ENCODE measurements at regions not wholly inside any gene's neighbourhood (a gene's known extent, or its start where the extent isn't known, plus 50 kb on each side); places are given as distances from the start of the nearest gene placed in this dataset.

GRCh38 chr10:78349911-78350663 is 316.4 kb downstream of the RPS24 start:
- TF ChIP-seq HDGF (IDR thresholded peaks at IDR 0.05; ENCODE audit: borderline replicate concordance) (no peak), PKNOX1 (IDR thresholded peaks at IDR 0.05) (no peak), L3MBTL2 (conservative IDR thresholded peaks at IDR 0.05) (no peak), NFRKB (IDR thresholded peaks at IDR 0.05) (no peak), TARDBP (IDR thresholded peaks at IDR 0.05) (no peak), SUZ12 (IDR thresholded peaks at IDR 0.05) (no peak), ZNF384 (IDR thresholded peaks at IDR 0.05) (no peak), FOXM1 (IDR thresholded peaks at IDR 0.05; ENCODE audit: borderline replicate concordance) (no peak), LEF1 (IDR thresholded peaks at IDR 0.05; ENCODE audit: borderline replicate concordance) (no peak), BHLHE40 (IDR thresholded peaks at IDR 0.05; ENCODE audit: borderline replicate concordance) (no peak), SP1 (IDR thresholded peaks at IDR 0.05) (no peak), FOXA1 (IDR thresholded peaks at IDR 0.05) (no peak), ELF4 (IDR thresholded peaks at IDR 0.05) (no peak), CTBP1 (IDR thresholded peaks at IDR 0.05; ENCODE audit: borderline replicate concordance) (no peak)

Data from HEK293T (cell line).